ENCODE measurements at regions not wholly inside any gene's neighbourhood (a gene's known extent, or its start where the extent isn't known, plus 50 kb on each side); places are given as distances from the start of the nearest gene placed in this dataset.
A peak's percentile ranks its signal among the peaks of the same experiment; 100 is the strongest.
"Not testable (repeated sequence)": the region's sequence is repeated elsewhere in the genome, so short reads cannot be mapped to it uniquely, and the experiment has no call there.

DNA sequence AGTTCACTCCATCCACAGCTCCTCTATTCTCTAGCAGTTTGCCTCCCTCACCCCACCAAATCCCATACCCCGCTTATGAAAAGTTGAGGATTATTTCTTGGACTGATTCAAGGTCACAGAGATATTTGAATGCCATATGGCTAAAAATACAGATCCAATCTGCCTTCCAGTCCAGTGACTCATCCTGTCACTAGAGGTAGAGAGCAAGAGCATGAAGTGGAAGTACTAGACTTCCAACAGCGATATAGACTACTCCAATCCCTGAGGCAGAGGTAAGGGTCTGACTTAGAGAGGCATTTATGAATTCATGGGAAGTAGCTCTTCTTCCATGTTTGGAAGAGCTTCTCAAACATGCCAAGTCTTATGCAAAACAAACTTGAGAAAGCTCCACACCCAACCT is 72.4 kb upstream of the CCL21 start:
- H3K9me2 ChIP-seq (replicated peaks; ENCODE audit: insufficient read depth, low read length): no peaks in the 10 kb centered on the region
- no peaks in the 10 kb centered on the region for H3K9me3 ChIP-seq (ENCODE audit: low read length)
- no peak for DNase-seq
- no peak overlapping the region for H3K4me3 ChIP-seq (ENCODE audit: low read length)
- no peaks in the 10 kb centered on the region for H3K27me3 ChIP-seq (ENCODE audit: low read length)
- peaks cover 3% of the 10 kb centered on the region; the same call in 1 of the 2 replicates for H3K4me1 ChIP-seq (ENCODE audit: low read length)
- no peaks in the 10 kb centered on the region for H3K79me2 ChIP-seq (ENCODE audit: low read length)
- no peak overlapping the region for H2AFZ ChIP-seq (ENCODE audit: low read length)
- H3K4me2 ChIP-seq (ENCODE audit: low read depth, low read length, poor library complexity, severe bottlenecking): no peak overlapping the region
- no peak overlapping the region for H3K27ac ChIP-seq (ENCODE audit: low read length)
- H3K36me3 ChIP-seq (ENCODE audit: insufficient read depth, low read length): no peaks in the 10 kb centered on the region
- no peak overlapping the region for H3K9ac ChIP-seq (ENCODE audit: low read length)
- no peaks in the 10 kb centered on the region for H4K20me1 ChIP-seq (ENCODE audit: insufficient read depth, low read depth, low read length)

DNA sequence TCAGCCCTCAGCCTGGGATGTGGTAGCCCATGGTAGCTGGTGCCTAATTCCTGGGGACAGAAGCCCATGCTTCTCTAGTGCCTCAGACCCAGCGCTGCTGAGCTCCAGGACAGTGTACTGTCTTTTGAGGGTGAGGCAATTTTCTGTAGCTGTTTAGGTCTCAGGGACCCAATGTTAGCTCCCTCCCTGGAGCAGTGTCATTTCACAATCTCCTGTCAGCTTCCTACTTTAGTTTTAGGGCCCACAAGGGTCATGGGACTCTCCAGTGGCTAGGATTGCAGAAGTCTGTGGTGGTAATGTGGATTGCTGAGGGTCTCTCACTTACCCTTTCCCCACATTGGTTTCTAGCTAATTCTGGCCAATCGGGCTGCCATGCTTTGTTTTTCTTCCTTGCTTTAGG is 67.7 kb upstream of the CCL21 start:
- no peak overlapping the region for H3K4me2 ChIP-seq (ENCODE audit: low read depth, low read length, poor library complexity, severe bottlenecking)
- no peaks in the 10 kb centered on the region for H3K36me3 ChIP-seq (ENCODE audit: insufficient read depth, low read length)

DNA sequence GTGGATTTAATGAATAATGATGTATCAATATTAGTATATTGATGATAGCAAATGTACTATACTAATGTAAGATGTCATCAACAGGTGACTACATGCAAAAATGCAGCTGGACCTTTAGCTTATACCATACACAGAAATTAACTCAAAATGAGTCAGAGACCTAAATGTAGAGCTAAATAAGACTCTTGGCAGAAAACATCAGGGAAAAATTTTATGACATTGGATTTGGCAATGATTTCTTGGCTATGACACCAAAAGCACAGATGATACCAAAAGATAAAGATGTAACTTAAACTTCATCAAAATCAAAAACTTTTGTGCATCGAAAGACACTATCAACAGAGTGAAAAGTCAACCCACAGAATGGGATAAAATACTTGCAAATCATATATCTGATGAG is 64.0 kb upstream of the CCL21 start:
- Histone ChIP-seq H3K9me3 (ENCODE audit: low read length) (no peaks in the 10 kb centered on the region), H3K27me3 (ENCODE audit: low read length) (no peaks in the 10 kb centered on the region), H4K20me1 (ENCODE audit: insufficient read depth, low read depth, low read length) (no peaks in the 10 kb centered on the region), H3K79me2 (ENCODE audit: low read length) (no peaks in the 10 kb centered on the region), H3K4me1 (ENCODE audit: low read length) (no peaks in the 10 kb centered on the region), H2AFZ (ENCODE audit: low read length) (no peak overlapping the region), H3K9me2 (replicated peaks; ENCODE audit: insufficient read depth, low read length) (no peaks in the 10 kb centered on the region), H3K4me2 (ENCODE audit: low read depth, low read length, poor library complexity, severe bottlenecking) (no peak overlapping the region), H3K36me3 (ENCODE audit: insufficient read depth, low read length) (no peaks in the 10 kb centered on the region), H3K4me3 (ENCODE audit: low read length) (no peak overlapping the region), H3K9ac (ENCODE audit: low read length) (no peak overlapping the region), H3K27ac (ENCODE audit: low read length) (no peak overlapping the region)
- no peak for DNase-seq

More for the DNA sequence above, 67.7 kb upstream of the CCL21 start:
- Histone ChIP-seq H3K27me3 (ENCODE audit: low read length) (no peaks in the 10 kb centered on the region), H3K4me3 (ENCODE audit: low read length) (no peak overlapping the region), H3K4me1 (ENCODE audit: low read length) (no peaks in the 10 kb centered on the region), H3K9me2 (replicated peaks; ENCODE audit: insufficient read depth, low read length) (no peaks in the 10 kb centered on the region), H3K27ac (ENCODE audit: low read length) (no peak overlapping the region), H2AFZ (ENCODE audit: low read length) (no peak overlapping the region), H4K20me1 (ENCODE audit: insufficient read depth, low read depth, low read length) (no peaks in the 10 kb centered on the region), H3K9me3 (ENCODE audit: low read length) (no peaks in the 10 kb centered on the region), H3K9ac (ENCODE audit: low read length) (no peak overlapping the region), H3K79me2 (ENCODE audit: low read length) (no peaks in the 10 kb centered on the region)
- DNase-seq: no peak

DNA sequence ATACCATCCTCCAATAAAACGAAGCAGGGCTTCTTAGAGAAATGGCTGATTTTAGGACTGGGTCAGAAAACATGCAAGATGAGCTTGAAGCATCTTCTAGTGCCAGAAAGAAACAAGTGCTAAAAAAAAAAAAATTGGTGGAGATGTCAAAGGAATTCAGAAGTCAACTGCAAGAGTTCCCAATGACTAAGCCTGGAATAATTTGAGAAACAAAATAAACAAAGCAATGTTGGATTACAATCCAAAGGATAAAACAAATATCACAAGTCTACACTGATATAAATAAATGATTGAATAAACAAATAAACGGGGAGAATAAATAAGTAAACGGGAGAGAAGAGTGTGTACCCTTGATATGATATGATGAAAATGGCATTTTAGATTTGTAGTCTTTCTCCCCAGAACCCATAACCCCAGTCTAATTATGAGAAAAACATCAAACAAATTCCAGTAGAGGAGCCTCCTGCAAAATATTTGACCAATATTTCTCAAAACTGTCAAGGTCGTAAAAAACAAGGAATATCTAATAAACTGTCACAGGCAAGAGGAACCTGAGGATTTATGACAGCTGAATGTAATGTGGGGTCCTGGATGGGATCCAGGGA is 63.5 kb upstream of the CCL21 start:
- Histone ChIP-seq H3K27ac (ENCODE audit: low read length) (no peak overlapping the region), H3K27me3 (ENCODE audit: low read length) (no peaks in the 10 kb centered on the region), H3K79me2 (ENCODE audit: low read length) (no peaks in the 10 kb centered on the region), H4K20me1 (ENCODE audit: insufficient read depth, low read depth, low read length) (no peaks in the 10 kb centered on the region), H3K4me2 (ENCODE audit: low read depth, low read length, poor library complexity, severe bottlenecking) (no peak overlapping the region), H2AFZ (ENCODE audit: low read length) (no peak overlapping the region), H3K4me3 (ENCODE audit: low read length) (no peak overlapping the region), H3K36me3 (ENCODE audit: insufficient read depth, low read length) (no peaks in the 10 kb centered on the region), H3K9me2 (replicated peaks; ENCODE audit: insufficient read depth, low read length) (no peaks in the 10 kb centered on the region), H3K4me1 (ENCODE audit: low read length) (no peaks in the 10 kb centered on the region), H3K9ac (ENCODE audit: low read length) (no peak overlapping the region), H3K9me3 (ENCODE audit: low read length) (no peaks in the 10 kb centered on the region)
- DNase-seq: no peak

DNA sequence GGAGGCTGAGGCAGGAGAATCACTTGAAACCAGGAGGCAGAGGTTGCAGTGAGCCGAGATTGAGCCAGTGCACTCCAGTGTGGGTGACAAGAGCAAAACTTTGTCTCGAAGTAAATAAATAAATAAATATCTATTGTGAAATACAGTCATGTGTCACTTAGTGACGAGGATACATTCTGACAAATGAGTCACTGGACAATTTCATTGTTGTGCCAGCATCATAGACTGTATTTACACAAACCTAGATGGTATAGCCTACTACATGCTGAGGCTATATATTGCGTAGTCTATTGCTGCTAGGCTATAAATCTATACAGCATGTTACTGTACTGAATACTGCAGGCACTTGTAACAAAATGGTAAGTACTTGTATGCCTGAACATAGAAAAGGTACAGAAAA is 61.1 kb upstream of the CCL21 start:
- no peaks in the 10 kb centered on the region for H3K79me2 ChIP-seq (ENCODE audit: low read length)
- DNase-seq: no peak
- H3K9ac ChIP-seq (ENCODE audit: low read length): no peak overlapping the region
- no peak overlapping the region for H2AFZ ChIP-seq (ENCODE audit: low read length)
- H4K20me1 ChIP-seq (ENCODE audit: insufficient read depth, low read depth, low read length): no peaks in the 10 kb centered on the region
- no peak overlapping the region for H3K4me2 ChIP-seq (ENCODE audit: low read depth, low read length, poor library complexity, severe bottlenecking)
- H3K36me3 ChIP-seq (ENCODE audit: insufficient read depth, low read length): no peaks in the 10 kb centered on the region
- H3K27ac ChIP-seq (ENCODE audit: low read length): no peak overlapping the region
- no peaks in the 10 kb centered on the region for H3K27me3 ChIP-seq (ENCODE audit: low read length)
- H3K9me3 ChIP-seq (ENCODE audit: low read length): no peaks in the 10 kb centered on the region
- H3K4me1 ChIP-seq (ENCODE audit: low read length): no peaks in the 10 kb centered on the region
- H3K4me3 ChIP-seq (ENCODE audit: low read length): no peak overlapping the region
- no peaks in the 10 kb centered on the region for H3K9me2 ChIP-seq (replicated peaks; ENCODE audit: insufficient read depth, low read length)

DNA sequence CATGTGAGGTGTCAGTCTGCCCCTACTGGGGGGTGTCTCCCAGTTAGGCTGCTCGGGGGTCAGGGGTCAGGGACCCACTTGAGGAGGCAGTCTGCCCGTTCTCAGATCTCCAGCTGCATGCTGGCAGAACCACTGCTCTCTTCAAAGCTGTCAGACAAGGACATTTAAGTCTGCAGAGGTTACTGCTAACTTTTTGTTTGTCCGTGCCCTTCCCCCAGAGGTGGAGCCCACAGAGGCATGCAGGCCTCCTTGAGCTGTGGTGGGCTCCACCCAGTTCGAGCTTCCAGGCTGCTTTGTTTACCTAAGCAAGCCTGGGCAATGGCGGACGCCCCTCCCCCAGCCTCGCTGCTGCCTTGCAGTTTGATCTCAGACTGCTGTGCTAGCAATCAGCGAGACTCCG is 57.2 kb upstream of the CCL21 start:
- H3K79me2 ChIP-seq (ENCODE audit: low read length); H3K27me3 ChIP-seq (ENCODE audit: low read length); H3K4me3 ChIP-seq (ENCODE audit: low read length); H3K36me3 ChIP-seq (ENCODE audit: insufficient read depth, low read length); H3K9ac ChIP-seq (ENCODE audit: low read length); H3K4me1 ChIP-seq (ENCODE audit: low read length); H2AFZ ChIP-seq (ENCODE audit: low read length); H3K9me2 ChIP-seq (replicated peaks; ENCODE audit: insufficient read depth, low read length); H3K27ac ChIP-seq (ENCODE audit: low read length); H3K4me2 ChIP-seq (ENCODE audit: low read depth, low read length, poor library complexity, severe bottlenecking); H3K9me3 ChIP-seq (ENCODE audit: low read length); DNase-seq; H4K20me1 ChIP-seq (ENCODE audit: insufficient read depth, low read depth, low read length): not testable (repeated sequence)

DNA sequence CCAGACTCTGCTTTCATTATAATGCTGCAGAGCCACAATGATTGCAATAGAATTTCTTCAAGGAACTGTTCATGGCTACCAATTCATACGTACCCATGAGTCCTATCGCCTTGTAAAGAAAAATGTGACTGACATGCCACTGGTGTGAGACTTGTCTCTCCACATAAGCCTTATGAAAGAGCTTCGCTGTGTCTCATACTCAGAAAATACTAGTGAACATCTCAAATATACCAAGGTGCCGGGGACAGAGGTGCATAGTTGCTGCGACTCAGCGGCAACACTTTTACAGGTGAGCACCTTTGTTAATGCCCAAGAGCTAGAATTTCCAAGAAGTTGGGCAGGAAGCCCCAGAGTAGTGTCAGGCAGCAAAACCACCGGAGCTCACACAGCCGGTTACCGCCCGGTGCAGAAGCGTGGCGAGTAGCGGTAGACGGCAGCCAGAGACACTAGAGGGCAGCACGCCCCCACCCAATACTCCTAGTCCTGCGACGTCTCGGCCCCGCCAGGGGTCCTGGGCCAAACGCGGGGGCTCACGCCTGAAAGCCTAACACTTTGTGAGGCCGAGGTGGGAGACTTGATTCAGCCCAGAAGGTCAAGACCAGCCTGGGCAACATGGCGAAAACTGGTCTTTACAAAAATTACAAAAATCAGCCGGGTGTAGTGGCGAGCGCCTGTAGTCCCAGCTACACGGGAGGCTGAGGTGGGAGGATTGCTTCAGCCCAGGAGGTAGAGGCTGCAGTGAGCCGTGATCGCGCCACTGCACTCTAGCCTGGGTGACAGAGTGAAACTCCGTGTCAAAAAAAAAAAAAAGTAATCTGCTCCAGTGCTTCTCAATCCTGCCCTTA is 50.5 kb upstream of the CCL21 start:
- not testable (repeated sequence) for H3K36me3 ChIP-seq (ENCODE audit: insufficient read depth, low read length); H3K9me3 ChIP-seq (ENCODE audit: low read length); H3K79me2 ChIP-seq (ENCODE audit: low read length); H3K9ac ChIP-seq (ENCODE audit: low read length); H3K4me3 ChIP-seq (ENCODE audit: low read length); H3K4me1 ChIP-seq (ENCODE audit: low read length); H3K27me3 ChIP-seq (ENCODE audit: low read length); H3K27ac ChIP-seq (ENCODE audit: low read length); H3K9me2 ChIP-seq (replicated peaks; ENCODE audit: insufficient read depth, low read length); H2AFZ ChIP-seq (ENCODE audit: low read length); H3K4me2 ChIP-seq (ENCODE audit: low read depth, low read length, poor library complexity, severe bottlenecking); H4K20me1 ChIP-seq (ENCODE audit: insufficient read depth, low read depth, low read length)
- peak; percentile 60 for DNase-seq

All from Karpas-422 (cell line).